GM19035 (cell line): ENCODE measurements at regions not wholly inside any gene's neighbourhood (a gene's known extent, or its start where the extent isn't known, plus 50 kb on each side); places are given as distances from the start of the nearest gene placed in this dataset.

Experiments
- ATAC-seq: cut with Tn5 transposase; IDR thresholded peaks from one replicate; pipeline ENCODE4 v1.9.1; 2021; ENCODE audit not compliant: unreplicated experiment

- ATAC-seq = no peak
These were observed 294.6 kb downstream of the PCNX1 start for GRCh38 chr14:71201840-71202239.

- ATAC-seq = no peak
These were observed 295.6 kb downstream of the PCNX1 start for GRCh38 chr14:71202881-71203280.

- no peak for ATAC-seq
These were observed 296.0 kb downstream of the PCNX1 start for GRCh38 chr14:71203306-71203705.

GRCh38 chr14:71204231-71204630 lies 297.0 kb downstream of the PCNX1 start:
- ATAC-seq = no peak

GRCh38 chr14:71204768-71205167 lies 297.5 kb downstream of the PCNX1 start:
- ATAC-seq = no peak

- ATAC-seq = no peak
These were observed 298.9 kb downstream of the PCNX1 start for GRCh38 chr14:71206123-71206522.

- ATAC-seq = no peak
These were observed 299.6 kb downstream of the PCNX1 start for GRCh38 chr14:71206766-71207371.

- ATAC-seq = no peak
These were observed 301.6 kb downstream of the PCNX1 start for GRCh38 chr14:71208702-71209357.

- ATAC-seq = no peak
These were observed 302.6 kb downstream of the PCNX1 start for GRCh38 chr14:71209888-71210287.

GRCh38 chr14:71212093-71212492 lies 304.8 kb downstream of the PCNX1 start:
- ATAC-seq = no peak

GRCh38 chr14:71212683-71213107 lies 305.4 kb downstream of the PCNX1 start:
- ATAC-seq = no peak

- no peak for ATAC-seq
These were observed 307.0 kb downstream of the PCNX1 start for GRCh38 chr14:71214241-71214640.

GRCh38 chr14:71220462-71220861 lies 313.2 kb downstream of the PCNX1 start:
- ATAC-seq = no peak

- no peak for ATAC-seq
These were observed 313.9 kb downstream of the PCNX1 start for GRCh38 chr14:71221119-71221518.

GRCh38 chr14:71225113-71225512 lies 317.9 kb downstream of the PCNX1 start:
- ATAC-seq = no peak

GRCh38 chr14:71228711-71229110 lies 321.5 kb downstream of the PCNX1 start:
- ATAC-seq = no peak

GRCh38 chr14:71229875-71230274 lies 322.6 kb downstream of the PCNX1 start:
- ATAC-seq = no peak

- ATAC-seq = no peak
These were observed 323.6 kb downstream of the PCNX1 start for GRCh38 chr14:71230897-71231296.

GRCh38 chr14:71231521-71232393 lies 324.5 kb downstream of the PCNX1 start:
- ATAC-seq = no peak

- no peak for ATAC-seq
These were observed 325.2 kb downstream of the PCNX1 start for GRCh38 chr14:71232506-71232905.

GRCh38 chr14:71235875-71236274 lies 328.6 kb downstream of the PCNX1 start:
- ATAC-seq = no peak

- no peak for ATAC-seq
These were observed 329.2 kb downstream of the PCNX1 start for GRCh38 chr14:71236487-71236886.
